ENCODE measurements at regions not wholly inside any gene's neighbourhood (a gene's known extent, or its start where the extent isn't known, plus 50 kb on each side); places are given as distances from the start of the nearest gene placed in this dataset.

DNA sequence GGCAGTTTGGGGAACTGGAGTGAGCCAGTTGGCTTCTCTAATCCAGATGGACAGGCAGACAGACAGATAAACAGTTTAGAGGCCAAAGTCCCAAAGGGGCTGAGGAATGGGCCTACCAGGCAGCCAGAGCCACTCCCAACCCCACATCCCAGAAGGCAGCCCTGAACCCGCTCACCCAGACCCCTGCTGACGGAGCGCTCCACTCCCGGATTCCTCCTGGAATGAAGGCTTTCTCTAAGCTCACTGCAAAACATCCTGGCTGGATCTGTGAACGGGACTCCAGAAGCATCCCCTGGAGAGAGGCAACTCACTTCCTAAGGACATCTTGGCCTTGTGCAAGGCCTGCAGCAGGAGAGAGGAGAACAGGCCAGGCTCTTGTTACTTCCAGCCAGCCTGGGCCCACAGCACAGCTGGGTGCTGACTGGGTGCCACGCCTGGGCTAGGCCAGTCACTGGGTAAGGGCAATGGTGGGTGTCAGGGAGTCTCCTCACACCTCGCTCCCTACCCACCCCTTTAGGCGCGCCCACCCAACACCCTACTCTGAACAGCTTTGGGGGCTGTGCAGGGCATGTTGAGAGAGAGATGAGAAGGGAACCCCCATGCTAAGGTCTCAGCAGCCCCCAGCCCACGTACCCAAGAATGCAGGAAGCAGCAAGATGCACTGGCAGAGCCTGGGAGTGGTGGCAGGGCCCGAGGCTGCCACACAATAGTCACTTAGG is 168.6 kb upstream of the ZMIZ1 start:
- TF ChIP-seq, protein P1, sequence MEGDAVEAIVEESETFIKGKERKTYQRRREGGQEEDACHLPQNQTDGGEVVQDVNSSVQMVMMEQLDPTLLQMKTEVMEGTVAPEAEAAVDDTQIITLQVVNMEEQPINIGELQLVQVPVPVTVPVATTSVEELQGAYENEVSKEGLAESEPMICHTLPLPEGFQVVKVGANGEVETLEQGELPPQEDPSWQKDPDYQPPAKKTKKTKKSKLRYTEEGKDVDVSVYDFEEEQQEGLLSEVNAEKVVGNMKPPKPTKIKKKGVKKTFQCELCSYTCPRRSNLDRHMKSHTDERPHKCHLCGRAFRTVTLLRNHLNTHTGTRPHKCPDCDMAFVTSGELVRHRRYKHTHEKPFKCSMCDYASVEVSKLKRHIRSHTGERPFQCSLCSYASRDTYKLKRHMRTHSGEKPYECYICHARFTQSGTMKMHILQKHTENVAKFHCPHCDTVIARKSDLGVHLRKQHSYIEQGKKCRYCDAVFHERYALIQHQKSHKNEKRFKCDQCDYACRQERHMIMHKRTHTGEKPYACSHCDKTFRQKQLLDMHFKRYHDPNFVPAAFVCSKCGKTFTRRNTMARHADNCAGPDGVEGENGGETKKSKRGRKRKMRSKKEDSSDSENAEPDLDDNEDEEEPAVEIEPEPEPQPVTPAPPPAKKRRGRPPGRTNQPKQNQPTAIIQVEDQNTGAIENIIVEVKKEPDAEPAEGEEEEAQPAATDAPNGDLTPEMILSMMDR (IDR thresholded peaks at IDR 0.05), result no peak
- TF ChIP-seq POLR2A (IDR thresholded peaks at IDR 0.05), result no peak

All from thyroid gland (tissue), 4 donors.